ENCODE measurements at regions not wholly inside any gene's neighbourhood (a gene's known extent, or its start where the extent isn't known, plus 50 kb on each side); places are given as distances from the start of the nearest gene placed in this dataset.
A peak's percentile ranks its signal among the peaks of the same experiment; 100 is the strongest.
"Not testable (repeated sequence)": the region's sequence is repeated elsewhere in the genome, so short reads cannot be mapped to it uniquely, and the experiment has no call there.

DNA sequence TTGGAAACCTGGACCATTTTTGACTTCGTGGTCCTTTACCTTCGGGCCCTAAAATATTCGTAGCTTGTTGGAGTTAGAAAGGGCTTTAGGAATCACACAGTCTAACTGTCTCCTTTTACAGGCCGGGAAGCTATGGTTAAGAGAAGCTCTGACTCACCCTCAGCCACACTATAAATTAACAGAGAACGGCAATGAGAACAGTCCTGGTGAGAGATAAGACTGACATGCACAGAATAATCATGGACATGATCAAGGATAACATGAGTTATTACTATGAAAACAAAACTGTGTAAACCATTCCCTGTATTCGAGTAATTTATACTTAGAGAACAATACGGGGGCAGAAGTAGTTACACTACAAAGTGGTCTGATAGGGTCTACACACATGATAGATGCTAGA lies 162.5 kb upstream of the MALRD1 start:
- TF ChIP-seq, protein P1, sequence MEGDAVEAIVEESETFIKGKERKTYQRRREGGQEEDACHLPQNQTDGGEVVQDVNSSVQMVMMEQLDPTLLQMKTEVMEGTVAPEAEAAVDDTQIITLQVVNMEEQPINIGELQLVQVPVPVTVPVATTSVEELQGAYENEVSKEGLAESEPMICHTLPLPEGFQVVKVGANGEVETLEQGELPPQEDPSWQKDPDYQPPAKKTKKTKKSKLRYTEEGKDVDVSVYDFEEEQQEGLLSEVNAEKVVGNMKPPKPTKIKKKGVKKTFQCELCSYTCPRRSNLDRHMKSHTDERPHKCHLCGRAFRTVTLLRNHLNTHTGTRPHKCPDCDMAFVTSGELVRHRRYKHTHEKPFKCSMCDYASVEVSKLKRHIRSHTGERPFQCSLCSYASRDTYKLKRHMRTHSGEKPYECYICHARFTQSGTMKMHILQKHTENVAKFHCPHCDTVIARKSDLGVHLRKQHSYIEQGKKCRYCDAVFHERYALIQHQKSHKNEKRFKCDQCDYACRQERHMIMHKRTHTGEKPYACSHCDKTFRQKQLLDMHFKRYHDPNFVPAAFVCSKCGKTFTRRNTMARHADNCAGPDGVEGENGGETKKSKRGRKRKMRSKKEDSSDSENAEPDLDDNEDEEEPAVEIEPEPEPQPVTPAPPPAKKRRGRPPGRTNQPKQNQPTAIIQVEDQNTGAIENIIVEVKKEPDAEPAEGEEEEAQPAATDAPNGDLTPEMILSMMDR (conservative IDR thresholded peaks at IDR 0.05; ENCODE audit: low read depth, low read length): no peak
- peak; percentile 63 for DNase-seq (ENCODE audit: low read depth)
- no peak overlapping the region for H3K4me3 ChIP-seq (ENCODE audit: low read depth, low read length)

DNA sequence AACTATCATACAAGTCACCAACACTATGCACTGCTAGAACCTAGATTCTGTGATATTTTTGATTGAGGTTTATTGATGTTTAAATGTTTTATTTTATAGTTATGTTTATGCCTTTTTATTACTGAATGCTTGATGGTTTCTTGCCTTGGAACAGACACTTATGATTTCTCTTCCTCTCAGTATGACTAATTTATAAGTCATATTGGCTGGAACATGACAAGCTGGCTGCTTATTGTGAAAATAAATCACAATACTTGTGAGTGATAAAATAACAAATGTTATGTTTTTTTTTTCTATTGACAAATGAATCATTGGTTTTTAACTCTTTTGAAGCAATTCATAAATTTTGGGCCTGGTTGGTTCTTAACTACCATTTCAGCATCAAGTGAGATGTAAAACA lies 142.0 kb upstream of the MALRD1 start:
- no peak overlapping the region for H3K4me3 ChIP-seq (ENCODE audit: low read depth, low read length)
- peak; percentile 27 for DNase-seq (ENCODE audit: low read depth)
- TF ChIP-seq, protein P1 (conservative IDR thresholded peaks at IDR 0.05; ENCODE audit: low read depth, low read length): no peak

DNA sequence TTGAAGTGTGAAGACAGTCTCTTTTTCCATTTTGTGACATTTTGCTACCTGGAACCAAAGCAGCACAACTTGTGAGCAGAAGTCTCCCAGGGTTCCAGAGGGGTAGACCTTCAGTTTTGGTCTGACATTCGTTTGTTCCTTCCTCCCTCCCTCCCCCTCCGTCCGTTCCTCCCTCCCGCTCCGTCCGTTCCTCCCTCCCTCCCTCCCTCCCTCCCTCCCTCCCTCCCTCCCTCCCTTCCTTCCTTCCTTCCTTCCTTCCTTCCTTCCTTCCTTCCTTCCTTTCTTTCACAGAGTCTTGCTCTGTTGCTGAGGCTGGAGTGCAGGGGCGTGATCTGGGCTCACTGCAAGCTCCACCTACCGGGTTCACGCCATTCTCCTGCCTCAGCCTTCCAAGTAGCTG lies 131.2 kb upstream of the MALRD1 start:
- DNase-seq (ENCODE audit: low read depth); H3K4me3 ChIP-seq (ENCODE audit: low read depth, low read length): not testable (repeated sequence)

DNA sequence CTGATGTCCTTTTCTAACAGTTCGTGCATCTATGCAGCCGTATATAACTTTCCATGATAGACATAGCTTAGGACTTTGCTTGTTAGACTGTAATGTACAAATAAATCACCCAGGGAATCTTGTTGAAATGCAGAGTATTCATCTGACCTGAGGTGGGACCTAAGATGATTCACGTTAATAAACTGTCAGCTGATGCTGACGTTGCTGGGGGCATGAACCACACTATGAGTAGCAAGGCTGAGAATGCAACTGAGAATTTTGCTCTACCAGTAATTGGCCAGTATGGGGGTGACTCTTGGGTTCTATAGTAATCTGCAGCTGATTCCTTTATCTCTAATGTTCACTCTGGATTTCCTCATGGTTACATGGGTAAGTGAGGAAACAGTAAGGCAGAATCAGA lies 130.1 kb upstream of the MALRD1 start:
- no peak overlapping the region for H3K4me3 ChIP-seq (ENCODE audit: low read depth, low read length)
- DNase-seq (ENCODE audit: low read depth): peak; percentile 98
- TF ChIP-seq, protein P1 (conservative IDR thresholded peaks at IDR 0.05; ENCODE audit: low read depth, low read length): no peak

DNA sequence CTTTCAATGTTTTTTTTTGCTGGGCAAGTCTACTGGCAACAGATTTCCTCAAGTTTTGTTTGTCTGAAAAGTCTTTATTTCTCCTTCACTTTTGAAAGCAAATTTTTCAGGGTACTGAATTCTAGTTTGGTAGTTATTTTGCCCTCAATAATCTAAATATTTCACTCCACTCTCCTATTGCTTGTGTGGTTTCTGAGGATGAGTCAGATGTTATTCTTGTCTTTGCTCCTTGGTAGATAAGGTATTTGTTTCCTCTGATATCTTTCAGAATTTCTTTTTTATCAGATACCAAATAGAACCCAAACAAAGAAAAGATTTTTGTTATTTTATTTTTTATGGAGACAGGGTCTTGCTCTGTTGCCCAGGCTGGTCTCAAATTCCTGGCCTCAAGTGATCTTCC lies 99.2 kb upstream of the MALRD1 start:
- TF ChIP-seq, protein P1 (conservative IDR thresholded peaks at IDR 0.05; ENCODE audit: low read depth, low read length): no peak
- DNase-seq (ENCODE audit: low read depth): peak; percentile 66
- H3K4me3 ChIP-seq (ENCODE audit: low read depth, low read length): no peak overlapping the region

DNA sequence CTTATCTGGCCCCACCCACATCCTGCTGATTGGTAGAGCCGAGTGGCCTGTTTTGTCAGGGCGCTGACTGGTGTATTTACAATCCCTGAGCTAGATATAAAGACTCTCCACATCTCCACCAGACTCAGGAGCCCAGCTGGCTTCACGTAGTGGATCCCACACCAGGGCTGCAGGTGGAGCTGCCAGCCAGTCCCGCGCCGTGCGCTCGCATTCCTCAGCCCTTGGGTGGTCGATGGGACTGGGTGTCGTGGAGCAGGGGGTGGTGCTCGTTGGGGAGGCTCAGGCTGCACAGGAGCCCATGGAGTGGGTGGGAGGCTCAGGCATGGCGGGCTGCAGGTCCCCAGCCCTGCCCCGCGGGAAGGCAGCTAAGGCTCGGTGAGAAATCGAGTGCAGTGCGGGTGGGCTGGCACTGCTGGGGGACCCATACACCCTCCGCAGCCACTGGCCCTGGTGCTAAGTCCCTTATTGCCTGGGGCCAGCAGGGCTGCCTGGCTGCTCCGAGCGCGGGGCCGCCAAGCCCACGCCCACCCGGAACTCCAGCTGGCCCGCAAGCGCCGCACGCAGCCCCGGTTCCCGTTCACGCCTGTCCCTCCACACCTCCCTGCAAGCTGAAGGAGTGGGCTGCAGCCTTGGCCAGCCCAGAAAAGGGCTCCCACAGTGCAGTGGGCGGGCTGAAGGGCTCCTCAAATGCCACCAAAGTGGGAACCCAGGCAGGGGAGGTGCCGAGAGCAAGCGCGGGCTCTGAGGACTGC lies 97.4 kb upstream of the MALRD1 start:
- DNase-seq (ENCODE audit: low read depth); H3K4me3 ChIP-seq (ENCODE audit: low read depth, low read length): not testable (repeated sequence)

DNA sequence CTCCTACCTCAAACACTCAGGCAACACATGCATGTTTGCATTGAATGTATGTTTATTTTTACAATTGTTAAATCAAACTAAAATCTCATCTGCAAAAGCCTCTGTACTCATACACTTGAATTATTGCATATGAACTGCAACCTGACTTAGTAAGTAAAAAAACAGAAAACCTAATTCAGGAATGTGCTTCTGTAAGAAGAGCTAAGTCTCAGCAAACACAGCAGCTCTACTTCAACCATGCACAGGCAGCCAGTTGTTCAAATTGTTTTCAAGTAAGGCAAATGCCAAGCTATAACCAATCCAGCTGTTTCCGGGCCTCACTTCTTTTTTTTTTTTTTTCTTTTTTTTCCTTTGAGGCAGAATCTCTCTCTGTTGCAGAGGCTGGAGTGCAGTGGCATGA lies 93.5 kb upstream of the MALRD1 start:
- TF ChIP-seq, protein P1 (conservative IDR thresholded peaks at IDR 0.05; ENCODE audit: low read depth, low read length): no peak
- DNase-seq (ENCODE audit: low read depth): peak; percentile 56

DNA sequence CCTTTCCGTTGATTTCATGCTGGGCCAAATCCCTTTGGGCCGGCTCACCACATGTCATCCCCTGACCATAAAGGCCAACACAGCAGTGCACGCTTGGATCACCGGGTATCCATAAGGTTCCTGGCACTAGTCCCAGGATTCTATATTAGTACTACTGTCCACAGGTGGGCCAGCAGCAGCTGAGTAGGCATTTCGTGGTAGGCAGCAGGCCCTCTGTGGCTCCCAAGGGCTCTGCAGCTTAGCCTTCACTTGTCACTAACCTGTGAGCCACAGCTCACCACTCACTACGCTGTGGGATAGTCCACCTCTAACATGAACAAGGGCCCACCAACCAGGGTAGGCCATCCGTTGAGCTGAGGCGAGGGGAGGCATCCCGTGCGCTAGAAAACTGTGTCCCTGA lies 89.2 kb upstream of the MALRD1 start:
- TF ChIP-seq, protein P1 (conservative IDR thresholded peaks at IDR 0.05; ENCODE audit: low read depth, low read length): no peak
- DNase-seq (ENCODE audit: low read depth): no peak
- no peak overlapping the region for H3K4me3 ChIP-seq (ENCODE audit: low read depth, low read length)

More for the DNA sequence above, 93.5 kb upstream of the MALRD1 start:
- no peak overlapping the region for H3K4me3 ChIP-seq (ENCODE audit: low read depth, low read length)

Measured in choroid plexus epithelial cell (primary cell).